Ovary (tissue), 7 donors: ENCODE measurements at regions not wholly inside any gene's neighbourhood (a gene's known extent, or its start where the extent isn't known, plus 50 kb on each side); places are given as distances from the start of the nearest gene placed in this dataset.

ENCODE experiments used
- DNase-seq, 5 donors: peaks; one replicate each; pipeline ENCODE4 v3.0.0-alpha.2; 2019 to 2020
- H3K27ac ChIP-seq, 2 donors: fragments of 200-600 bp; one replicate each; pipeline versions ENCODE4 v1.5.1 to v1.8.0; 2019 to 2022
- H3K27me3 ChIP-seq: fragments of 200-600 bp; one replicate; pipeline ENCODE4 v1.8.0; 2022
- H3K36me3 ChIP-seq: fragments of 200-600 bp; sonication (generic); one replicate; pipeline ENCODE4 v1.5.1; 2019
- H3K4me1 ChIP-seq: one replicate; pipeline ENCODE4 v1.8.1; 2013; ENCODE audit warnings: mild to moderate bottlenecking, moderate library complexity; ENCODE audit not compliant: insufficient read depth
- H3K4me3 ChIP-seq: fragments of 200-600 bp; sonication (generic); one replicate; pipeline ENCODE4 v1.5.1; 2017
- H3K9me3 ChIP-seq, 2 donors: fragments of 200-600 bp in 1 of 2; sonication (generic) in 1 of 2; one replicate each; pipeline versions ENCODE4 v1.5.1 to v1.8.1; 2013 to 2019; ENCODE audit warnings: mild to moderate bottlenecking in 1 of 2, moderate library complexity in 1 of 2
- EP300 ChIP-seq: sonication (generic); formaldehyde crosslinking; IDR thresholded peaks from one replicate; pipeline ENCODE4 v1.6.1; 2017; ENCODE audit warnings: antibody characterized with exemption
- POLR2A ChIP-seq: fragments of 450-650 bp; IDR thresholded peaks from one replicate; pipeline ENCODE4 v1.6.1; 2017; ENCODE audit warnings: antibody characterized with exemption, mild to moderate bottlenecking, moderate library complexity
- WGBS, 3 donors: extraction: QIAGEN DNeasy Blood & Tissue Kit in 1 of 3; methylation state at CpG; one replicate each; pipeline versions ENCODE4 v1.1.5 to v1.1.7; 2013 to 2017; 5-methylcytosine and 5-hydroxymethylcytosine counted together
- intact Hi-C, 4 donors: fragments of 100-400 bp; cut with DNase I; formaldehyde crosslinking; loops; one replicate each; pipeline versions ENCODE4 v1.11.0 to v1.15.1; 2022 to 2023
- TF ChIP-seq, protein P1 (sequence below), 3 donors: fragments of 450-650 bp in 2 of 3; fragments of 200-600 bp in 1 of 3; IDR thresholded peaks; one replicate each; pipeline versions ENCODE4 v1.5.1 to v1.8.0; 2016 to 2022; ENCODE audit warnings: antibody characterized with exemption in 3 of 3, mild to moderate bottlenecking in 1 of 3
- donor health status: DM: no; HTN: no; CAD: no; lungs with moderate emphysema.
- donor health status: DM: no; HTN: no; CAD: no.
- donor health status: Bipolar disorder and iron deficiency.
- donor health status: DM: no; HTN: no; CAD: no.
- donor health status: DM: yes; HTN: yes; CAD: no.

DNA sequence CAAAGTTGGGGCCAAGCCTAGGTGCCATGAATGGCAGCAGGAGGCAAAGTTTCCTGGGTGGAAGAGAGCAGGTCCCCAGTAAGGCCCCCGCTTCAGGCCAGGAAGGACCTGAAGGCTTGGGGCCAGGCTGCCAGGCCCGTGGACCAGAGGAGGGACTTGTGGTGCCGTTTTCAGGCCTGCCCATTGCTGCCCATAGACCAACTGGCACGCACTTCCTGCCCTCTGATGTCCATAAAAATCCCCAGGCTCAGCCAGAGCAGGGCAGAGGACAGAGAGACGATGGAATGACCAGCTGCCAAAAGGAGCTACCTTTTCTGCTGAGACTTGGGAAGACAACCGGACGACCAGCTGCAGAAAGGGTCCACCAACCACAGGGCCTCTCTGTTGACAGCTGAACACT is 1205.5 kb downstream of the ARAP2 start:
- TF ChIP-seq EP300 (no peak), POLR2A (no peak)
- TF ChIP-seq, protein P1, sequence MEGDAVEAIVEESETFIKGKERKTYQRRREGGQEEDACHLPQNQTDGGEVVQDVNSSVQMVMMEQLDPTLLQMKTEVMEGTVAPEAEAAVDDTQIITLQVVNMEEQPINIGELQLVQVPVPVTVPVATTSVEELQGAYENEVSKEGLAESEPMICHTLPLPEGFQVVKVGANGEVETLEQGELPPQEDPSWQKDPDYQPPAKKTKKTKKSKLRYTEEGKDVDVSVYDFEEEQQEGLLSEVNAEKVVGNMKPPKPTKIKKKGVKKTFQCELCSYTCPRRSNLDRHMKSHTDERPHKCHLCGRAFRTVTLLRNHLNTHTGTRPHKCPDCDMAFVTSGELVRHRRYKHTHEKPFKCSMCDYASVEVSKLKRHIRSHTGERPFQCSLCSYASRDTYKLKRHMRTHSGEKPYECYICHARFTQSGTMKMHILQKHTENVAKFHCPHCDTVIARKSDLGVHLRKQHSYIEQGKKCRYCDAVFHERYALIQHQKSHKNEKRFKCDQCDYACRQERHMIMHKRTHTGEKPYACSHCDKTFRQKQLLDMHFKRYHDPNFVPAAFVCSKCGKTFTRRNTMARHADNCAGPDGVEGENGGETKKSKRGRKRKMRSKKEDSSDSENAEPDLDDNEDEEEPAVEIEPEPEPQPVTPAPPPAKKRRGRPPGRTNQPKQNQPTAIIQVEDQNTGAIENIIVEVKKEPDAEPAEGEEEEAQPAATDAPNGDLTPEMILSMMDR (IDR thresholded peaks at IDR 0.05): no peak
- Histone ChIP-seq H3K4me3 (no peak overlapping the region), H3K9me3 (no peaks in the 10 kb centered on the region), H3K4me1 (no peaks in the 10 kb centered on the region), H3K27ac (no peak overlapping the region), H3K36me3 (no peaks in the 10 kb centered on the region), H3K27me3 (no peaks in the 10 kb centered on the region)
- 84 to 87% (median 84%) methylated on average over 7 of the region's 7 CpGs for WGBS, 3 donors
- DNase-seq: no peak
- intact Hi-C loops: no loop called here

DNA sequence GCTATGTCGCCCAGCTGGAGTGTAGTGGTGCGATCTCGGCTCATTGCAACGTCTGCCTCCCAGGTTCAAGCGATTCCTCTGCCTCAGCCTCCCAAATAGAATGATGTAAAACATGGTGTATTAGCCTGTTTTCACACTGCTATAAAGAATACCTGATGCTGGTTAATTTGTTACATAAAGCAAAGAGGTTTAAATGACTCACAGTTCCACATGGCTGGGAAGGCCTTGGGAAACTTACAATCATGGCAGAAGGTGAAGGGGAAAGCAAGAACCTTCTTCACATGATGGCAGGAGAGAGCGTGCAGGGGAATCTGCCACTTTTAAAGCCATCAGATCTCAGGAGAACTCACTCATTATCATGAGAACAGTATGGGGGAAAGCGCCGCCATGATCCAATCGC is 1191.8 kb downstream of the ARAP2 start:
- H3K27me3 ChIP-seq: no peaks in the 10 kb centered on the region
- no peaks in the 10 kb centered on the region for H3K36me3 ChIP-seq
- DNase-seq: no peak
- intact Hi-C loops: no loop called here
- TF ChIP-seq EP300 (no peak), POLR2A (no peak)
- TF ChIP-seq, protein P1 (IDR thresholded peaks at IDR 0.05): no peak
- 93 to 97% (median 94%) methylated on average over 9 of the region's 9 CpGs for WGBS, 3 donors
- H3K4me1 ChIP-seq: no peaks in the 10 kb centered on the region
- H3K4me3 ChIP-seq: no peak overlapping the region
- no peak overlapping the region for H3K27ac ChIP-seq
- H3K9me3 ChIP-seq: no peaks in the 10 kb centered on the region

DNA sequence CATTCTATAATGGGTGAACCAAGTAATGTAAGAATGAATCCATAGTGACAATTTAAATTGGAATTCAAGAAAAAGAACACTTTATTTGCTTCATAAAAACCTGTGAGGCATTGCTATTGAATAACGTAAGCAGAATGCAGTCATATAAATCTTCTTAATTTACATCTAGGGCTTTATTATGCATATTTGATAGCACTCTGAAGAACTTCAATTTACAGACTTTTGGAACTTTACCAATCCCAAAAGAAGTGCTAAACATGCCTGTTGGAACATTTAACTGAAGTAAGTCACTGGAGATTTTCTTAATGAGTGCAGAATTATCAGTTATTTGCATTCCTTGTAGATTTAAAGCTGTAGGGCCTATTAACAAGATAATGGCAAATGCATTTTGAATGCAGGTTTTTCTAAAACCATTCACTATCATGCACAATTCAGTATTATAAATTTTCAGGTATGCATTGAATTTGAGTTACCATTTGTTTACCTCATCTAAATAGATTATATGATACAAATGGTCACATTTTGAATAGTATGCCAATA is 1181.2 kb downstream of the ARAP2 start:
- Histone ChIP-seq H3K27me3 (no peaks in the 10 kb centered on the region), H3K36me3 (no peaks in the 10 kb centered on the region), H3K4me3 (no peak overlapping the region), H3K9me3 (no peaks in the 10 kb centered on the region), H3K4me1 (no peaks in the 10 kb centered on the region), H3K27ac (no peak overlapping the region)
- TF ChIP-seq POLR2A (no peak), EP300 (no peak)
- TF ChIP-seq, protein P1 (IDR thresholded peaks at IDR 0.05): no peak
- intact Hi-C loops: no loop called here
- no peak for DNase-seq
- WGBS, 3 donors: 10 to 17% (median 11%) methylated on average over 1 of the region's 1 CpG

DNA sequence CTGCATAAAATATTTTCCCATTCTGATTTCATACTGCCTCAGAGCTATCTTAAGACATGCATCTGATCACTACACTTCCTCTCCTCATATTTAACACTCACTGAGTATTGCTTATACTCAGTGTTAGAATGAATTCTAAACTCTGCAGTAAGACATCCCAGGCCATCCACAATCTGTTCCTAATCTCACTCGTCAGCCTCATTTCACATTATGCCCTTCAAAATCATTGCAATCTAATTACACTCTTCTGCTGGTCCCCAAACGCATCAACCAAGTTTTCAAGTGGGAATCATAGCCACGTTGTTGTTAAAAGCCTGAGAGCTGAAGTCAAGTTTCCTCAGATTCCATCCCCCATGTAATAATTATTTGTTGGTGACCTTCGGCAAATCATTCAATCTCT is 1177.9 kb downstream of the ARAP2 start:
- TF ChIP-seq EP300 (no peak), POLR2A (no peak)
- TF ChIP-seq, protein P1 (IDR thresholded peaks at IDR 0.05): no peak
- intact Hi-C loops: no loop called here
- no peak for DNase-seq
- Histone ChIP-seq H3K4me3 (no peak overlapping the region), H3K27ac (no peak overlapping the region), H3K27me3 (no peaks in the 10 kb centered on the region), H3K36me3 (no peaks in the 10 kb centered on the region), H3K9me3 (no peaks in the 10 kb centered on the region), H3K4me1 (no peaks in the 10 kb centered on the region)
- WGBS, 3 donors: 77 to 85% (median 79%) methylated on average over 4 of the region's 4 CpGs
